NCI-H1694 (cell line): ENCODE measurements at regions not wholly inside any gene's neighbourhood (a gene's known extent, or its start where the extent isn't known, plus 50 kb on each side); places are given as distances from the start of the nearest gene placed in this dataset.

Source experiments
- DNase-seq: peaks from one replicate; lab custom pipeline; 2025; lab: John Stamatoyannopoulos, UW

DNA sequence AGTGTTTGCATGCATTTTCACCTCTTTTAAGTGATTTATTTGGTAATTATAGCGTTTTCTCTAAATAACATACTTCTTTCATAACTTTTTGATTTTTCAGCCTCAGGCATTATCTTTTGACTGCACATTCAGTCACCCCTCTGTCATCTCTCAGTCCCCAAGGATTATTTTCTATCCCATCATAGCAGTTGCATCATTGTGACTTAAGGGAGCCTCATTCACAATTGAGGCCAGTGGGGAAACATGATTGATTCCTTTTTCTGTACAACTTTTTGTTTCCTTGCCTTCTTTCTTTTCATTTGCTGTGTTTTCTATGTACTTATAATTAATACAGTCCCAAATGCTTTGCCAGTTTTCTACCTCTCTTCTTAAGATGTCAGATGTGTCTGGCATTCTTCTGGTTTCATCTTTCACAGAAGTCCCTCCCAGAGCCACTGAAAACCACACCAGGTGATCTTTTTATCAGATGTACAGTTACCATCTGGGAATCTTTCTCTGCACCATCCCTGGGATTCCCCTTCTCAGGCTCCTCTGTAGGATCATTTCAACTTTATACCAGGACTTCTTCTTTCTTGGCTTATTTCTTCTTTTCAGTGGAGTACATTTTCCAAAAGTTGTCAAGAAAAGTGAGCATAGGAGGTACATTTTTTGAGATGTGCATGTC, 151.4 kb downstream of the RAP2B start:
- no peak for DNase-seq

DNA sequence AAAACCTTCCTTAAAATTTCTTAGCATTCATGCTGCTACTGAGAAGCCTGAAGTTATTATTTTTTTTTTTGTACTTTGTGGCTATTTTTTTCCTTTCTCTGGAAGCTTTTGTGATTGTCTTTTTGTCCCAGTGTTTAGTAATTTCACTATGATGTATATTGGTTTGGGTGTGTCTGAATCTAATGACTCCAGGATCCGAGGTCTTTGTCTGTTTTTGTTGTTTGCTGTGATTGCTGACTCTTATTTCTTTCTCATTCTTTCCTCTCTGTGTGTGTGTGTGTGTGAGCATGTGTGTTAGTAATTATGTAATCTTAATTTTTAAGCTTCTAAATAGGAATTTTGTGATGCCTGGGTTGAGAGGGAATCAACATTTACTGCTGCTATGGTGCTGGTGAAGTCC, 152.0 kb downstream of the RAP2B start:
- no peak for DNase-seq

DNA sequence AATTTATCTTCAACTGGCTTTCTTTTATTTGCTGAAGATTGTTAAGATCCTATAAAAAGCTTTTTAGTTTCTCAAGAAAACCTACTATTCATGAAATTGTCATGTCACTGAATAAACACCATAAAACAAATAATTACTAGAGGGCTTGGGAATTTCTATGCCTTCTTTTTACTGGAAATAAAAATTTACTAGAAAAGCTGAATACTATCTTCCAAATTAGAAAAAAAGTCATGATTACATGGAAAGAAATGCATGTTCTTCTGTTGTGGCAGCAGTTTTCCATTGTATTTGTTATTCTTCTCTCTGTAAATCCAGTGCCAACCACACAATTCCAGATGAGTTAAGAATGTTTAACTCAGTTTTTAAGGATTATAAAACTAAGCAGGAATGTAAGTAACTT, 153.8 kb downstream of the RAP2B start:
- DNase-seq: no peak

DNA sequence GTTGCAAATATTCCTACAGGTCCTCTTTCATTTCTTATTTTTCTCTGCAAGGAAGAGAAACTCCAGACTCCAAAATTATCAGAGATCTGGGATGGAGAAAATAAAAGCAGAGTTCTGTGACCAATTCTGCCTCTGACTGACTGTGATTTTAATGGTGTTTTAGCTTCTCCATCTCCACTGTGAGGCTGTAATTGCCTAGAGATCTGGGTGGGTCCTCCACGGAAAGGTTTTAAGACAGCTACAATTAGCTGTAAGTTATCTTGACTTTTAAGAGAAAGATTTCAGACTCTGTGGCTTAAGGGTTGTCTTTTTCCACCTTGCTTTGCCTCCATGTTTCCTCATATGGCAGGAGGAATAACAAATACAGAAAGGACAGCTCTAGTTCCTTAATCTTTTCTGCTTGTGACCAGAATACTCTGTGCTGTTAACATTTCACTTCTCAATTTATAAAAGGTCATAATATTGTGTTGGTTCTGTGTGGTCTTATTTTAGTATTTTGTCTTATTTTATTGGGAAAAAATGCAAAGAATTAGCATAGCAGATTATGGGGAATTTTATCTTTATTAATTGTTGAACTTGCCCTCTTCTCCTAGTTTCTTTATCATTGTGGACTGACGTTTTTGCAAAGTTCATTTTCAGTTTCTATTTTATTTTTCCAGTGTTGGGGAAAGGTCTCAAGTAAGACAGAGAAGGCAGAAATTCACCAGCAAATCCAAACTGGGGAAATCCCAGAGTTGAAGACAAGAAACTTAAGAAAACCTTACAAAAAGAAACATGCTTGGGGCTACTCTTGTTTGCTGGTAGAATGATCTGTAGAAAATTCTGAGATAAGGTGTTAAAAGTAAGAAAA, 157.9 kb downstream of the RAP2B start:
- DNase-seq: no peak

DNA sequence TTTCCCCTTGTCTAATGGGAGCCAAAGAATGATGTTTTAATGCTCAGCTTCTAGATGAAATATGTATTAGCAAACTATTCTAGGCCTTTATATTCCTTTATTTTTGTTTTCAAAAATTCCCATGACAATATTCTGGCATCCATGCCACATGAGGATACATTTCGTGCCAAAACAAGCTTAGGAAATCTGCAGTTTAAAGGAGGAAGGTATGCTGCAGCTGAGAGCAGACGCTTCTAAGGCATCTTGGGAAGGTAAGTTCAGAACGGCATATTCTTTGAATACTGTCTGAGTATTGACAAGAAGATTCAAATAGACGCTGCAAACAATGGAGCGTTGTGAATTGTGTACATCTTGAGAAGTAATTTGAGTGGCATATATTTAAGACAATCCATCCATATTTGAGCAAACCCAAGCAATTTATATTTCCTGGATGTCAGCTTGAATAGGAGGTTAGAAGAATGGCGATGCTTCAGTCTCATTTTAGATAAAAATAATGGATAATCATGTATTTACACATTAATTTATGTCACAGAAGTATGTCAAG, 158.6 kb downstream of the RAP2B start:
- no peak for DNase-seq

DNA sequence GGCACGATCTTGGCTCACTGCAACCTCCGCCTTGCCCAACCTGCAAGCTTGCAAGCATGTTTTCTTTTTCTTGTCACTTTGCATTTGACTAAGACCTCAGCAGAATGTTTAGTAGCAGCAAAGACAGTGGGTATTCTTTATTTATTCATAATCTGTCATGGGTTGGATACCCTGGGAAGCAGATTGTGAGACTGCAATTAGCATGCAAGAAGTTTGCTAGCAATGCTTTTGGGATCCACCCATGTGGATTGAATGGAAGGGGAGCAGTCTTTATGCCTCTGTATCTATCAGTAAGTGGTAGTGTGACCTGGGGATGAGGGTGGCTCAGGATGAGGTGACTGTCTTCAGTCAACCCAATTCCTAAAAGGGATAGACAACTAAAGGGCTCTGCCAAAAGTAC, 166.7 kb downstream of the RAP2B start:
- DNase-seq: no peak

DNA sequence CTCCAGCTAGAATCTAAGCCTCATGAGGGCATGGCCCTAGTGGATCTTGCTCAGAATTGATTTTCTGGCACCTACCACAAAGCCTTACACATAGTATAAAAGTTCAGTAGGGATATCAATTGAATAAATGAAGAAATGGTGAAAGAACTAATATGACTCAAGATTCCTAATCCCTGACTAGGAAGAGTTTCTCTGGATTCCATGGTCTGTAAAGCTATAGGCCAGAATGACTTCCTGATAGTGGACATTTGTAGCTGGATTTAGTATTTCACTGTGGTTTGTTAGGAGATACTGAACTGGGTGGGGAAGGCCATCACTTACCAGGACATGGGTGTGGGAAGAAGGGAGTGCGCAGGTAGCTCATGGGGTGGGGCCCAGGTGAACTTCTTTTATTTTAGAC, 168.9 kb downstream of the RAP2B start:
- no peak for DNase-seq

DNA sequence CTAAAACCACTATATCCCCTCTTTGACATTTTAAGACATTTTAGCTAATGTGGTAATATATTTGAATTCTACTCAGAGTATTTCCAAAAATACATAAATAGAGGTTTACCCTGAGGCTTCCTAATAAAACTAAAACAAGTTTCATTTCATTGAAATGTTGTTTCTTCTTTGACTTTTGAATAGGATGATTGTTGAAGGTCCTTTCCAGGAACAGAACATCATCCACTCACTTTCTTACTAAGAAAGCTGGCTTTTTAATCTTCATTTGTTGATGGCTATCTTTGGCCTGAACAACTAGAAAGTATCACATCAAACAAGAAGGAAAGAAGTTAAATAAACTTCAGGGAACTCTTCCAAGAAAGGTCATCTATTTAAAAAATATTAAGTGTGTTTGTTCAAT, 169.7 kb downstream of the RAP2B start:
- no peak for DNase-seq

DNA sequence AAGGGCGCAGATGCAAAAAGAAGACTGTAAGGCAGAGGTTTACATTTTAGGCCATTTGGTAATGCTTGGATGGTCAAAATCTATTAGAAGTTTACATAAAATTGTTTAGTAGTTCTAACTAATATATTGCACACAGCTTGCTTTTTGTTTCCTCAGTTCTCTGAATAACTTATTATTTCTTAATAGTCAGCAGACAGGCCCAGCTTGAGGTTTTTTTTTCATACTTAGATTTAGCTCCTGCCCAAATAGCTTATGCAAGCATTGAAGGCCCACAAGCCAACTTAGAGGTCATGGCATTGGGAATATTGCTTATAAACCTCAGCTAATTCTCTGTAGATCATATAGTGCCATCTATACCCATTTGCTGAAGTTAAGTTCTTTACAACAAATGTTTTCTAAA, 172.5 kb downstream of the RAP2B start:
- DNase-seq: no peak

DNA sequence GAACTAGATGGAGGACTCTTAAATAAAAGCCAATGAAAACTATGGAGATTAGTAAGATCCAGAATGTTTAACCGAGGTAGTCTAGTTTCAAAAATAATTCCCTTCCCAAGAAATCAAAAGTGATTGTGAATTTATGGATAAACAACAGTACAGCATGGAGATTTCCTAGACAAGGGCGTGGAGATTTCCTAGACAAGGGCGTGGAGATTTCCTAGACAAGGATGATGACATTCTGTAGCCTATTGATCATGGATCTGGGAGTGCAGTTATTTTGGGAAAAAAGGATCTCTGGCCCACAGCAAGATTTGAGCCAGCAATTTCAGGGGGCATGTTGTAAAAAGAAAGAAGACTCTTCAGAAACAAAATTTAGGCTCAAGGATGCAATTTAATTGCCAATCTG, 175.3 kb downstream of the RAP2B start:
- DNase-seq: no peak

DNA sequence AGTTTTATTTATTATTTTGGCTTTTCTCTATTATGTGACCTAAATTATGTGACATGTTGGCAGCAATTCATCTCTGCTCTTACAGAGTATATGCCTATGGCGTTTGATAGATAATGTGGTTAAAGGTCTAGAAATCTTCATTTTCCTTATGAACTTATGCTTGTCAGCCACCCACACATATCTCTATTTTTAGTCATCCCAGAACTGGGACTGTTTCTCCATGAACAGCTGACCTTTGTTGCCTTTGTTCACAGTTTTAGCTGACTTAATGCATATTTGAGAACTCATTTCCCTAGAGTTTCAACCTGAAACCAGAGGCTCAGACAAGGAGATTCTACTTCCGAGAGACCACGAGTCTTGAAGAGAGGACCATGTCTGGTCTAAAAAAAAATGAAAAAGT, 176.5 kb downstream of the RAP2B start:
- no peak for DNase-seq

DNA sequence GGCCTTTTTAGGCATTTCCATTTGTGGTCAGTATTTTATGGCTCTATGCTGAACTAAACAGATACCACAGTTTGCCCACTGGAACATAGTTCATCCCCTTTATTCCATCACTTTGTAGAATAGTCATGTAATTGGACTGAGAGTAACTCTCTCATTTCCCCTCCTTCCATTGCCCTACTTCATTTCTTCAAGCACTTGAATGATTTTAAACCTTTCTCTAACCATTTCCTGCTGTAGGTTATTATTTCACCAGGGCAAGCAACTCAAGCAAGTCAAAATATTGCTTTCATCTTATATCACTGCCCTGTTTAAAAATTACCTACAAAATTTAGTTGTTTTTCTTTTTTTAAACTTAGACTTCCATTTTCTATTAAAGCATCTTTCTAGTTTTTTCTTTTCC, 177.0 kb downstream of the RAP2B start:
- no peak for DNase-seq

DNA sequence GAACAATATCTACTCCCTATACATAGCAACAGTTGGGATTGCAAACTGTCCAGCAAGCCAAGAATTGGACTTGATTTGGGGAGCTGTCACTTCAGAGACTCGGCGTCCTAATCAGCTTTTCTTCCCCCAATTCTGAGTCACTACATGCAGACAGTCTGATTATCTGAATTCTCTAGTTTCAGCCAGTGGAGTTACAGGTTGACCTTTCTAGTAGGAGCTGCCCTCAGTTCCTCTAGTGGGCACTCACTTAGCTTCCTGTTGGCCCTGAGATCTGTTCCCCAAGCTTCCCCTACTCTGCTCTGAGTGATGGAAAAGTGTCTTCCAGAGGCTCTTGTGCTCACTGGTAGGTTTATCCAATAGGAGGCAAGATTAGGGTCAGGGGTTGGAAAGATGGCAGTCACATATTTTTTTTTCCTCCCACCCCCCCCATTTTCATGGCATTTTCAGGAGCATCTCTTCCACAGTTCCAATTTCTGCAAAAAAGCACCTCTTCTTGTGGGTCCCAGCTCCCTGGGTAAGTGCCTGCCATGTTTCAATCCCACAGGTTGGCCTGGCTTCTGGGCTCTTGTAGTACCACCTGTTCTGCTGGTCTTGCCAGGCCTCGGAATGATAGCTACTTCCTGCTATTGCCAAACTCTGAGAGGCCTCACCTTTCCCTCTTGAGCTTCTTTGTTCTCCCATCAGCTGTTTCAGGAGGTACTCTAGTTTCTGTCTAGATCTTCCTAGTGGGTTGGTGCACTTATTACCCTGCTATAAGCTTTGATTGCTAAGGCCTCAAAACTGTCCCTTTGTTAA, 182.2 kb downstream of the RAP2B start:
- DNase-seq: no peak

DNA sequence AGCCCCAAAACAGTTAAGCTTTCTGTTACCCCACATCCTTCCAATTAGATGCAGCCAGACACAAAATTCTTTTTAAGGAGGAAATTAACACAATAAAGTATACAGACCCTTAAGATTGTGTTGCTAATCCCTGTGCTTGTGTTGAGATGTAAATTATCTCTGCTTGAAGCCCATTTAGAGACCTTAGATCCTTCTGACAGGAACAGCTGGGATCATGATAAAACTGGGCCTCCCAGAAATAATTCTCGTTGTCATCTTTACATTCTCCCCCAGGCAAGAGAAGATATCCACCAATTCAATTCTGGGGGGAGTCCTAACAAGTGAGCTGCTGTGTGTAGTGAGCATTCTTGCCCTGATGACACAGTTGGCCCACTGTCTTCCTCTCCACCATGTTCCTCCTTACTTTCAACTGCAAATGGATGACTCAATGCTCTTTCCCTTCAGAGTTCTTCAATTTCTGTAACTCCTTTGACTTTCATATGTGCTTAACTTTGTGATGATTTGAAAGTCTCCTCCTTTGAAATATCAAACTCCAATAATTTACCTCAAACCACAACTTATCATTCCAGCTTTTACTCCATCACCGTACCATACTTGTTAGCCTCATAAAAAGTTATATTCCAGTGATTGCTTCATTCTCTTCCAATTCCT, 186.6 kb downstream of the RAP2B start:
- DNase-seq: no peak

DNA sequence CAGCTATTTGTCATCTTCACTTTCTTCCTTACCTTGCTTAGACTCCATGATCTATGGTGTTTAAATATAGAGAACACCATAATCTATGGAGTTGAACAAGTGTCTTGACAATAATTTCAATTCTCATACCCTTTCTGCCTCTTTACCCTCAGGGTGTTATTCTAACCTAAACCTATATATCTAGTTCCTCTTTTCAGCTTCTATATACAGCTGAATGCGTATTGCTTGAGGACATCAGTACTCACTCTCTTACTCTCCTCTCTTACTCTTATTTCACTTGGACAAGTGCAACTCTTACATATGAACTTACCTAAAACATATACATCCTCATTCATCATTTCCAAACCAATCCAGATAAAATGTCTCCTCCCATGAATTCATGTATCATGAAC, 187.1 kb downstream of the RAP2B start:
- no peak for DNase-seq

DNA sequence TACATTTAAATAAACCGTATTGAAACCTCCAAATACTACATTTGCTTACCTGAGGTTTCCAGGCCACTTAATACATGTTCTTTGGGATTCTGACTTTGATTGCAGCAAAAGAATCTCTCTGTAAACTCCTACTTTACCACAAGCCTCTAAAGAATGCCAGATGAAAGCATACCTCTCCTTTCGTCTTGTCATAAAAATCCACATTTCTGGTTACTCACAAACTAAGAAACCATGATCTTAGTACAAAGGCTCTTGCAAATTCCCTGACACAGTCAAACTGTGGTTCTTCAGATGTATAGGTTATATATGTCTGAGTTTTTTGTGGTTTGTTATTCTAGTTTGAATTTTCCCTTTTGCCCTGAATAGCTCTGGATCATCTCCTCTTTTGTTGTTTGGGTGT, 188.4 kb downstream of the RAP2B start:
- DNase-seq: no peak

DNA sequence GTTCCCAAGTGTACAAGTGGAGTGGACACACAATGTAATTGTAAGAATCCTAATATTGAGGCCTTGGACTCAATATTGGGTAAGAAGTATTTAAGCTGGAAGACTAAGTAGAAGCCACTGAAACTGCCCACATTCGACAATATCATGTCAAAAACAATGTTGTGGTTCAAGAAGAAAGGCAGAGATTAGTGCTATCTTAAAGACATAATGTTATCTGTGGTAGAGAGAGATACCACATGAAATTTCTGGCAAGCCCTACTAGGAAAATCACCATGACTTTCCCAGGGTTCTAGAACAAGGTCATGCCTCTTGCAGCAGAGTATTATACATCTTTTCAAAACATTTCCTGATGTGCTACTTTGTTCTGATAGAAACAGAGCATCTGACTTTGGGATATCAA, 192.6 kb downstream of the RAP2B start:
- DNase-seq: no peak

DNA sequence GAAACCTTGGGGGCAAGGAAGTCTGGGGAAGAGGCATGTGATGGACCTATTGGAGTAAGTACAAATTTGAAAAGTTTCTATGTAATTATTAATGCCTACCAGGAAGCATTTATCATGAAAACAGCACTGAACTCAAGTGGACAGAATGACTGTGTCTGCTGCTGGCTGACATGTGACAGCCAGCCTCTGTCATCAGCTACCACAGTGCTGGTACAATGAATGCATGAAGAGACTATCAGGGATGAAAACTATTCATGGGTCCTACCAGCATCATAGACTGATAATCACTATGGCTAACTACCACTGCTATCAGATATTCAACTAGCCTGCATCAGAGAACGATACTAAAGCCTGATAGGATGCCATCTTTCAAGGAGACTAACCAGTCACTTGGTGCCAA, 193.5 kb downstream of the RAP2B start:
- no peak for DNase-seq

DNA sequence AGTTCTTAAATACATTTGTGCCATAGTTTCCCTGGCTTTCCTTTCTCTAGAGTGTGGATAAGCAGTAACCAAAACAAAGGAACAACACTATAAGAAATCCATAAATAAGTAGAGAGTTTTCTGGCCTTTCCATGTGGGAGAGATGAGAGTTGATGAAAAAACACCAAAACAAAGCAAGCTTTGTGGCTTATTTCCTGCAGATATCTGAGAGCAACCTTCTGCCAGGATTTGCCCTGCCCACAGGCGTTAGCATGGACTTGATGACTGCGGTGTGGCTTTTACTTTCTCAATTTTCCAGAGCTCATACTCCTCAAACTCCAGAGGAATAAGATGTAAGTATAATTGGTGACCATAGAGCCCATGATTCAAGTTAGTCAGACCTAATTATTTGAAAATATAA, 194.9 kb downstream of the RAP2B start:
- no peak for DNase-seq

DNA sequence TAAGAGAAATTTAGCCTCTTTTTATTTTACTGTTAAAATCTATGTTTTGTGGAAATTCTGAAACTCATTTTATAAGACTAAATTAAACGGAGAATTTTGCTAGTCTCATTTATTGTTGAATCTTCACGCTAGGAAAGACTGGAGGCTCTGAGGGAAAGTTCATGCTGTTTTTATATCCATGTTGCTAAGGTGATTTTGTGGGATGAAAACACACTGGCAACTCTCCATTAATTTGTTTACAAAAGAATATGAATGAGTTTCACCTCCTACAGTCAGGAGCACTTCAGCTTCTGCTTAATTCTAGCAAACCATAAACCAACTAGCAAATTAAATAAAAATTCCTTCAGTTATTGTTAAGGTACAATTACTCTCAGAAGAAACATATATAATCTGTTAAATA, 195.4 kb downstream of the RAP2B start:
- no peak for DNase-seq

DNA sequence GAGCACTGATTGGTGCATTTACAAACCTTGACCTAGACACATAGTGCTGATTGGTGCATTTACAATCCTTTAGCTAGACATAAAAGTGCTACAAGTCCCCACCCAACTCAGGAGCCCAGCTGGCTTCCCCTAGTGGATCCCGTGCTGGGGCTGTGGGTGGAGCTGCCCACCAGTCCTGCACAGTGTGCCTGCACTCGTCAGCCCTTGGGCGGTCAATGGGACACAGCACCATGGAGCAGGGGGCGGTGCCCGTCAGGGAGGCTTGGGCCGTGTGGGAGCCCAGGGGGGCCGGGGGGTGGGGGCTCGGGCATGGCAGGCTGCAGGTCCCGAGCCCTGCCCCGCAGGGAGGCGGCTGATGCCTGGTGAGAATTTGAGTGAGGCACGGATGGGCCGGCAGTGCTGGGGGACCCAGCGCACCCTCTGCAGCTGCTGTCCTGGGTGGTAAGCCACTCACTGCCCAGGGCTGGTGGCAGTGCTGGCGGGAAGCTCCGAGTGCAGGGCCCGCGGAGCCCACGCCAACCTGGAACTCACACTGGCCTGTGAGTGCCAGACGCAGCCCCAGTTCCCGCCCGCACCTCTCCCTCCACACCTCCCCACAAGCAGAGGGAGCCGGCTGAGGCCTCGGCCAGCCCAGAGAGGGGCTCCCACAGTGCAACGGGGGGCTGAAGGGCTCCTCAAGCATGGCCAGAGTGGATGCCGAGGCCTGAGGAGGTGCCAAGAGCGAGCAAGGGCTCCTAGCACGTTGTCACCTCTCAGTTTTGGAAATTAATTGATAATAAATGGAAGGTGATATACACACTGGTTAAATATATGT, 207.7 kb downstream of the RAP2B start:
- no peak for DNase-seq
